ENCODE measurements at regions not wholly inside any gene's neighbourhood (a gene's known extent, or its start where the extent isn't known, plus 50 kb on each side); places are given as distances from the start of the nearest gene placed in this dataset.

DNA sequence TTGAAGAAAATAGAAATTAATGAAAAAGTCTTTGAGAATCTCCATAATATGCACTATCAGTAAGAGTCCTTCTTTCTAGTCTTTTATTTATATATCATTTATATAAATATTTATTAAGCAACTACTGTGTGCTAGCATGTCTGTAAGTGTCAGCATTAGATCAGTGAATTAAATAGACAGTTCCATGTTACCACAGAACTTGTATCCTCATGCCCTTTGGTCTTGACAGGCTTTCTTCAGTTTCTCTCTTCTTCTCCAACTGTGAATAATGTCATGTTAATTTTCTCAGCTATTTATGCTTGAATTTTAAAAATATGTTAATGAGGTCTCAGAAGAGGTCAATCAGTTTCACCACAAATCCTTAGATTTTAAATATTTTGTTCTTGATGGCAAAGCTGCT lies 389.6 kb upstream of the TRAM1L1 start:
- no peak for TF ChIP-seq NFIC (IDR thresholded peaks at IDR 0.05)
- TF ChIP-seq TCF12 (IDR thresholded peaks at IDR 0.05; ENCODE audit: low read depth): no peak
- no peak for TF ChIP-seq CEBPB (IDR thresholded peaks at IDR 0.05)
- TF ChIP-seq EGR1 (IDR thresholded peaks at IDR 0.05): no peak
- TF ChIP-seq CREB1 (IDR thresholded peaks at IDR 0.05; ENCODE audit: low read depth): no peak
- no peak for TF ChIP-seq ZBTB7A (IDR thresholded peaks at IDR 0.05; ENCODE audit: low read depth)
- TF ChIP-seq EP300 (IDR thresholded peaks at IDR 0.05; ENCODE audit: borderline replicate concordance): no peak
- no peak for TF ChIP-seq TAF1 (IDR thresholded peaks at IDR 0.05; ENCODE audit: low read depth)
- TF ChIP-seq, protein P1, sequence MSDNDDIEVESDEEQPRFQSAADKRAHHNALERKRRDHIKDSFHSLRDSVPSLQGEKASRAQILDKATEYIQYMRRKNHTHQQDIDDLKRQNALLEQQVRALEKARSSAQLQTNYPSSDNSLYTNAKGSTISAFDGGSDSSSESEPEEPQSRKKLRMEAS (IDR thresholded peaks at IDR 0.05): no peak
- TF ChIP-seq YY1 (IDR thresholded peaks at IDR 0.05; ENCODE audit: low read depth): no peak
- TF ChIP-seq FOXM1 (IDR thresholded peaks at IDR 0.05; ENCODE audit: borderline replicate concordance, low read depth): no peak
- TF ChIP-seq RAD21 (IDR thresholded peaks at IDR 0.05; ENCODE audit: low read depth): no peak
- TF ChIP-seq, protein P2, sequence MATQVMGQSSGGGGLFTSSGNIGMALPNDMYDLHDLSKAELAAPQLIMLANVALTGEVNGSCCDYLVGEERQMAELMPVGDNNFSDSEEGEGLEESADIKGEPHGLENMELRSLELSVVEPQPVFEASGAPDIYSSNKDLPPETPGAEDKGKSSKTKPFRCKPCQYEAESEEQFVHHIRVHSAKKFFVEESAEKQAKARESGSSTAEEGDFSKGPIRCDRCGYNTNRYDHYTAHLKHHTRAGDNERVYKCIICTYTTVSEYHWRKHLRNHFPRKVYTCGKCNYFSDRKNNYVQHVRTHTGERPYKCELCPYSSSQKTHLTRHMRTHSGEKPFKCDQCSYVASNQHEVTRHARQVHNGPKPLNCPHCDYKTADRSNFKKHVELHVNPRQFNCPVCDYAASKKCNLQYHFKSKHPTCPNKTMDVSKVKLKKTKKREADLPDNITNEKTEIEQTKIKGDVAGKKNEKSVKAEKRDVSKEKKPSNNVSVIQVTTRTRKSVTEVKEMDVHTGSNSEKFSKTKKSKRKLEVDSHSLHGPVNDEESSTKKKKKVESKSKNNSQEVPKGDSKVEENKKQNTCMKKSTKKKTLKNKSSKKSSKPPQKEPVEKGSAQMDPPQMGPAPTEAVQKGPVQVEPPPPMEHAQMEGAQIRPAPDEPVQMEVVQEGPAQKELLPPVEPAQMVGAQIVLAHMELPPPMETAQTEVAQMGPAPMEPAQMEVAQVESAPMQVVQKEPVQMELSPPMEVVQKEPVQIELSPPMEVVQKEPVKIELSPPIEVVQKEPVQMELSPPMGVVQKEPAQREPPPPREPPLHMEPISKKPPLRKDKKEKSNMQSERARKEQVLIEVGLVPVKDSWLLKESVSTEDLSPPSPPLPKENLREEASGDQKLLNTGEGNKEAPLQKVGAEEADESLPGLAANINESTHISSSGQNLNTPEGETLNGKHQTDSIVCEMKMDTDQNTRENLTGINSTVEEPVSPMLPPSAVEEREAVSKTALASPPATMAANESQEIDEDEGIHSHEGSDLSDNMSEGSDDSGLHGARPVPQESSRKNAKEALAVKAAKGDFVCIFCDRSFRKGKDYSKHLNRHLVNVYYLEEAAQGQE (IDR thresholded peaks at IDR 0.05; ENCODE audit: low read depth): no peak
- TF ChIP-seq TEAD4 (IDR thresholded peaks at IDR 0.05): no peak

DNA sequence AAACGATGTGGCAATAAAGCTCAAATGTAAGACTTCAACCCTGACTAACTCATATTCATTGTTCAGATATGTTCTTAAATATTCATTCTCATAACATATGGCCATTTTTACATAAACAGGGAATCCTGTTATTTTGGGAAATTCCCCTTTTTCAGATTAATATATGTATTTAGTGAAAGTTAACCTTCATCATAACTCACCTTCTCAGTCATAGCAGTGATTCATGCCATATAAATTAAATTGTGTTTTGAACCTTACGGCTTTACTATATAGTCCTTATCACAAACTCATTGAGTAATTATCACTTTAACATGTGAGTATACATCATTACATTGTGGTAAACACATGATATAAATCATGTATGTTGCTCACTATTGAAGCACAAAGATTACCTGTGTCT lies 392.5 kb upstream of the TRAM1L1 start:
- TF ChIP-seq RAD21 (IDR thresholded peaks at IDR 0.05; ENCODE audit: low read depth) (no peak), TCF12 (IDR thresholded peaks at IDR 0.05; ENCODE audit: low read depth) (no peak), YY1 (IDR thresholded peaks at IDR 0.05; ENCODE audit: low read depth) (no peak), EGR1 (IDR thresholded peaks at IDR 0.05) (no peak), EP300 (IDR thresholded peaks at IDR 0.05; ENCODE audit: borderline replicate concordance) (no peak)

DNA sequence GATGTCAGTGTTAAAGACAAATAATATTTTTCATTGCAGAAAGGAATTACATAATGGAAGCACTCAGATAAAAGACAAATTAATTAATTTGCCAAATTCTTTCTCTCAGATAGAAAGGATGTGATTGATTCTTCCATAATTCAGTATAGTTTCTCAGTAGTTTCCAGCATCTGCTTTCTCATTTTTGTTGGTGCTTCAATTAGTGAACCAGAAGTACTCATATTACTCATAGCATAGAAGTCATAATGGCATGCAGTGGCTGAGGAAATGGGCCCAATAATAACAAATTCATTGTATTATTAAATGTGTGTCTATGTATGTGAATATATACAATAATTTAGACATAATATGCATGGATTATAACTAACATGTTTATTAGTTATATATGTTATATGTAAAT lies 393.3 kb upstream of the TRAM1L1 start:
- TF ChIP-seq, protein P1 (IDR thresholded peaks at IDR 0.05): no peak
- TF ChIP-seq TCF12 (IDR thresholded peaks at IDR 0.05; ENCODE audit: low read depth): no peak
- no peak for TF ChIP-seq TEAD4 (IDR thresholded peaks at IDR 0.05)
- no peak for TF ChIP-seq CREB1 (IDR thresholded peaks at IDR 0.05; ENCODE audit: low read depth)

DNA sequence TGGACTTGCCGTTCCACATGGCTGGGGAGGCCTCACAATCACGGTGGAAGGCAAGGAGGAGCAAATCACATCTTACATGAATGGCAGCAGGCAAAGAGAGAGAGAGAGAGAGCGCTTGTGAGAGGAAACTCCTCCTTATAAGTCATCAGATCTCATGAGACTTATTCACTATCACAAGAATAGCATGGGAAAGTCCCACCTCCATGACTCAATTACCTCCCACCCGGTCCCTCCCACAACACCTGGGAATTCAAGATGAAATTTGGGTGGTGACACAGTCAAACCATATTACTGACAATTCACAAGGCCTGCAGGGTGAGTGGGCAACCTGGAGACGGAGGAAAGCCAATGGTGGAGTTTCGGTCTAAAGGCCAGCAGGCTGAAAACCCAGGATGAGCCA lies 394.3 kb upstream of the TRAM1L1 start:
- TF ChIP-seq, protein P2 (IDR thresholded peaks at IDR 0.05; ENCODE audit: low read depth): no peak
- TF ChIP-seq CEBPB (IDR thresholded peaks at IDR 0.05): no peak
- TF ChIP-seq TEAD4 (IDR thresholded peaks at IDR 0.05): no peak
- no peak for TF ChIP-seq EP300 (IDR thresholded peaks at IDR 0.05; ENCODE audit: borderline replicate concordance)
- TF ChIP-seq YY1 (IDR thresholded peaks at IDR 0.05; ENCODE audit: low read depth): no peak
- TF ChIP-seq CREB1 (IDR thresholded peaks at IDR 0.05; ENCODE audit: low read depth): no peak
- no peak for TF ChIP-seq ZBTB7A (IDR thresholded peaks at IDR 0.05; ENCODE audit: low read depth)
- no peak for TF ChIP-seq TCF12 (IDR thresholded peaks at IDR 0.05; ENCODE audit: low read depth)
- no peak for TF ChIP-seq NFIC (IDR thresholded peaks at IDR 0.05)
- no peak for TF ChIP-seq RAD21 (IDR thresholded peaks at IDR 0.05; ENCODE audit: low read depth)
- TF ChIP-seq TAF1 (IDR thresholded peaks at IDR 0.05; ENCODE audit: low read depth): no peak
- TF ChIP-seq, protein P1 (IDR thresholded peaks at IDR 0.05): no peak
- TF ChIP-seq EGR1 (IDR thresholded peaks at IDR 0.05): no peak
- no peak for TF ChIP-seq FOXM1 (IDR thresholded peaks at IDR 0.05; ENCODE audit: borderline replicate concordance, low read depth)
- TF ChIP-seq, protein P3, sequence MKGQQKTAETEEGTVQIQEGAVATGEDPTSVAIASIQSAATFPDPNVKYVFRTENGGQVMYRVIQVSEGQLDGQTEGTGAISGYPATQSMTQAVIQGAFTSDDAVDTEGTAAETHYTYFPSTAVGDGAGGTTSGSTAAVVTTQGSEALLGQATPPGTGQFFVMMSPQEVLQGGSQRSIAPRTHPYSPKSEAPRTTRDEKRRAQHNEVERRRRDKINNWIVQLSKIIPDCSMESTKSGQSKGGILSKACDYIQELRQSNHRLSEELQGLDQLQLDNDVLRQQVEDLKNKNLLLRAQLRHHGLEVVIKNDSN (IDR thresholded peaks at IDR 0.05): no peak

DNA sequence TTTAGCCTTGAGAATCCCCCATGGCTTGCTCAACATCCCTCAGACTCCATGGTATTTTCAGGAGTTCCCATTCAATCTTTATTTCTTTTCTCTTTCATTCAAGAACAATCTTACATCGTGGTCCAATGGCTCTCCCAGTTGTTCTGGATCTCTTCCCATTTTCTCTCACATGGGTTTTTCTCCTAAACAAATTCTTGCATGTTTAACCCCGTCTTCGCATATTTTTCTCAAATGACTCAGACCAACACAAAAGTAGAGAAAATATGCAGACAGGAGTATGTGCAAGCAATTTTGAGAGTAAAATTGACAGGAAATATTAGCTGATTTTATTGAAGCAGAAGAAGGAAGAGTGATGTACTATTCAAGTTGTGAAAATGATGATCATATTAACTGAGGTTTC lies 396.4 kb upstream of the TRAM1L1 start:
- TF ChIP-seq TAF1 (IDR thresholded peaks at IDR 0.05; ENCODE audit: low read depth) (no peak), EP300 (IDR thresholded peaks at IDR 0.05; ENCODE audit: borderline replicate concordance) (no peak), CREB1 (IDR thresholded peaks at IDR 0.05; ENCODE audit: low read depth) (no peak), TCF12 (IDR thresholded peaks at IDR 0.05; ENCODE audit: low read depth) (no peak), YY1 (IDR thresholded peaks at IDR 0.05; ENCODE audit: low read depth) (no peak), TEAD4 (IDR thresholded peaks at IDR 0.05) (no peak), EGR1 (IDR thresholded peaks at IDR 0.05) (no peak), ZBTB7A (IDR thresholded peaks at IDR 0.05; ENCODE audit: low read depth) (no peak), RAD21 (IDR thresholded peaks at IDR 0.05; ENCODE audit: low read depth) (no peak), NFIC (IDR thresholded peaks at IDR 0.05) (no peak), FOXM1 (IDR thresholded peaks at IDR 0.05; ENCODE audit: borderline replicate concordance, low read depth) (no peak), CEBPB (IDR thresholded peaks at IDR 0.05) (no peak)
- TF ChIP-seq, protein P3 (IDR thresholded peaks at IDR 0.05): no peak
- TF ChIP-seq, protein P2 (IDR thresholded peaks at IDR 0.05; ENCODE audit: low read depth): no peak
- TF ChIP-seq, protein P1 (IDR thresholded peaks at IDR 0.05): no peak
